Activated CD4-positive, alpha-beta T cell treated with anti-CD3 and anti-CD28 coated beads, Interleukin-10, Interleukin-2, amounts not matched to agents 100 ng/mL and 50 ng/mL, durations not matched to agents 16 hours and 8 hours (primary cell): ENCODE measurements at regions not wholly inside any gene's neighbourhood (a gene's known extent, or its start where the extent isn't known, plus 50 kb on each side); places are given as distances from the start of the nearest gene placed in this dataset.

Source experiments
- DNase-seq: peaks from one replicate; pipeline ENCODE4 v3.0.0-alpha.2; 2020

GRCh38 chr3:174791161-174791560, 68.0 kb upstream of the NAALADL2 start:
- no peak for DNase-seq

GRCh38 chr3:174792864-174793263, 66.3 kb upstream of the NAALADL2 start:
- no peak for DNase-seq
